MG63 (cell line): ENCODE measurements at regions not wholly inside any gene's neighbourhood (a gene's known extent, or its start where the extent isn't known, plus 50 kb on each side); places are given as distances from the start of the nearest gene placed in this dataset.

Experiments used
- DNase-seq: peaks from one replicate; pipeline ENCODE4 v3.0.0-alpha.2; 2020
- H3K27me3 ChIP-seq: fragments of 250-450 bp; sonication (Bioruptor Pico); 2 replicates; pipeline ENCODE4 v1.5.1; 2020; ENCODE audit warnings: mild to moderate bottlenecking, moderate library complexity
- H3K36me3 ChIP-seq: fragments of 250-450 bp; sonication (Bioruptor Pico); 2 replicates; pipeline ENCODE4 v1.5.1; 2020; ENCODE audit warnings: mild to moderate bottlenecking, moderate library complexity
- H3K4me3 ChIP-seq: fragments of 250-450 bp; sonication (Bioruptor Pico); 2 replicates; pipeline ENCODE4 v1.5.1; 2020; ENCODE audit warnings: mild to moderate bottlenecking, moderate library complexity
- H3K9me3 ChIP-seq: fragments of 250-450 bp; sonication (Bioruptor Pico); 2 replicates; pipeline ENCODE4 v1.5.1; 2020; ENCODE audit warnings: mild to moderate bottlenecking, moderate library complexity

DNA sequence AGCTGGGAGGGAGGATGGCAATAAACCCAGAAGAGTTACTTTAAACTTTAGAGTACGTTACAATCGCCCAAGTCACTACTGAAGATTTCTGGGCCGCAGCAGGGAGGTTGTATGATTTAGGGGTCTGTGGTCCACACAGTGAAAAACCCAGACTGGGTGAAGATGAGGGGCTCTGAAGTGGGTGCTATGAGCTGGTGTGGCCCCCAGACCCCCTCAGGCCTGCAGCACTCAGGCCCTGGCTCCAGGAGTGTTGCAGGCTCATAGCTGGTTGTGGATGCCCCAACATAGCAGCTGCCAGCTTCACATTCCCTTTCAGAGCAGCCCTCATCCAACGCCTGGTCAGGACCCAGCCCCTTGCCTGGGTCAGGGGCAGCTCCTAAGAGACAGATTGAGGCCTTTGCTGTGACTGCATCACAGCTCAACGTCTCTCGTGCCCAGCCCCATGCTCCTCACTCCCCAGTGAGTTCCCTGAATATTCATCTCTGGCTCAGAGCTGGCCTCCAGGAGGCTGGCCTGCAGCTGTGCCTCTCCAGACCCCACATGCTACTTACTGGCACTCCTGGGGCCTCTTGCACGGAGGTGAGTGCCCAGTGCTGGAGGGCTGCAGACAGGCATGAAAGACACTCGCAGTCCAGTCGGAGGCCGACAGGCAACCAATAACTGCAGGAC lies 94.5 kb upstream of the MYCN start:
- Histone ChIP-seq H3K9me3 (no peaks in the 10 kb centered on the region), H3K36me3 (no peaks in the 10 kb centered on the region), H3K4me3 (no peak overlapping the region), H3K27me3 (no peaks in the 10 kb centered on the region)
- no peak for DNase-seq

GRCh38 chr2:15846626-15847025 lies 93.7 kb upstream of the MYCN start:
- H3K4me3 ChIP-seq, result no peak overlapping the region
- no peaks in the 10 kb centered on the region for H3K27me3 ChIP-seq
- no peak for DNase-seq
- no peaks in the 10 kb centered on the region for H3K9me3 ChIP-seq
- no peaks in the 10 kb centered on the region for H3K36me3 ChIP-seq

DNA sequence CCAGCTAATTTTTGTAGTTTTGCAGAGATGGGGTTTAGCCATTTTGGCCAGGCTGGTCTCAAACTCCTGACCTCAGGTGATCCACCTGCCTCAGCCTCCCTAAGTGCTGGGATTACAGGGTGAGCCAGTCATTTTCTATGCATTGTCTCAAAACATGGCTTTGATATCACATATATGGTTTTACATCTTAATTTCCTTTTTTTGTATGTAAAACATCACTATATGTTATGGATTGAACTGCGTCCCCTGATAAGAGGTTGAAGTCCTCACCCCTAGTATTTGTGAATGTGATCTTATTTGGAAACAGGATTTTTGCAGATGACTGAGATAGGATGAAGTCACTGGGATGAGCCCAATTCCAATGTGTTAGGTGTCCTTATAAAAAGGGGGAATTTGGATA lies 89.8 kb upstream of the MYCN start:
- H3K27me3 ChIP-seq, result no peaks in the 10 kb centered on the region
- H3K36me3 ChIP-seq, result no peaks in the 10 kb centered on the region
- DNase-seq, result no peak
- H3K9me3 ChIP-seq, result no peaks in the 10 kb centered on the region
- no peak overlapping the region for H3K4me3 ChIP-seq

DNA sequence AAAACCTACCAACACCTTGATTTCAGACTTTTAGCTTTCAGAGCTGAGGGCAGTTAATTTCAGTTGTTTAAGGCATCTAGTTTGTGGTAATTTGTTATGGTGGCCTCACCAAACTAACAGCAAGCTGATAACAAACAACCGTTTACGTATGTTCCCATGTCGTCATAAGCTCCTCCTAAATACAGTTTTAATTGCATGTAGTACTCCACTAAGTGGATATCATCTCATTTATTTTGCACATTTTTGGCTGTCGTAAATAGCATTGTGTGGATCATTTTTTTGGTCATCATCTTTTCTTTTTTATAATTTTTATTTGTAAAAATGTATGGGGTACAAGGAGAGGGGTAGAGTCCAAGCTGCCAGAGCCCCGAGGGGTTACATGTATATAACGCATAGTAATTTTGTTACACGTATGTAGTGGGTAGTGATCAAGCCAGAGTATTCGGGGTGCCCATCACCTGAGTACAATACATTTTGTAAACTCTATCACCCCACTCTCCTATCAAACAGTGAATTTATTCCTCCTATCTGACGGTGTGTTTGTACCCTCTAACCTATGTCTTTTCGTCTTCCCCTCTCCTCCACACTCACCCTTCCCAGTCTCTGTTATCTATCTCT lies 89.2 kb upstream of the MYCN start:
- Histone ChIP-seq H3K4me3 (no peak overlapping the region), H3K27me3 (no peaks in the 10 kb centered on the region), H3K9me3 (no peaks in the 10 kb centered on the region), H3K36me3 (no peaks in the 10 kb centered on the region)
- no peak for DNase-seq

- no peaks in the 10 kb centered on the region for H3K36me3 ChIP-seq
- no peak for DNase-seq
- no peak overlapping the region for H3K4me3 ChIP-seq
- H3K9me3 ChIP-seq, result no peaks in the 10 kb centered on the region
- no peaks in the 10 kb centered on the region for H3K27me3 ChIP-seq
These were observed 87.5 kb upstream of the MYCN start for GRCh38 chr2:15852811-15853210.

DNA sequence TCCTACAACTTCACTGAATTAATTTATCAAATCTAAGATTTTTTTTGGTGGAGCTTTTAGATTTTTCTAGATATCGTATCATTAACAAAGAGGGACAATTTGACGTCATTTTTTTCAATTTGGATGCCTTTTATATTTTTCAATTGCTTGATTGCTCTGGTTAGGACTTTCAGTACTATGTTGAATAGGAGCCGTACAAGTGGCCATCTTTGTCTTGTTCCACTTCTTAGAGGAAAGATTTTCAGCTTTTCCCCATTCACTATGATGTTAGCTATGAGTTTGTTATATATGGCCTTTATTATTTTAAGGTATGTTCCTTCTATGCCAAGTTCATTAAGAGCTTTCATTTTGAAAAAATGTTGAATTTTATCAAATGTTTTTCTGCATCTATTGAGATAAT lies 86.4 kb upstream of the MYCN start:
- H3K9me3 ChIP-seq, result no peaks in the 10 kb centered on the region
- H3K27me3 ChIP-seq, result no peaks in the 10 kb centered on the region
- DNase-seq, result no peak
- H3K36me3 ChIP-seq, result no peaks in the 10 kb centered on the region
- no peak overlapping the region for H3K4me3 ChIP-seq

GRCh38 chr2:15855766-15856260 lies 84.5 kb upstream of the MYCN start:
- Histone ChIP-seq H3K36me3 (no peaks in the 10 kb centered on the region), H3K9me3 (no peaks in the 10 kb centered on the region), H3K27me3 (no peaks in the 10 kb centered on the region), H3K4me3 (no peak overlapping the region)
- DNase-seq, result no peak

- Histone ChIP-seq H3K9me3 (no peaks in the 10 kb centered on the region), H3K4me3 (no peak overlapping the region), H3K36me3 (no peaks in the 10 kb centered on the region), H3K27me3 (no peaks in the 10 kb centered on the region)
- no peak for DNase-seq
These were observed 84.0 kb upstream of the MYCN start for GRCh38 chr2:15856318-15856717.

DNA sequence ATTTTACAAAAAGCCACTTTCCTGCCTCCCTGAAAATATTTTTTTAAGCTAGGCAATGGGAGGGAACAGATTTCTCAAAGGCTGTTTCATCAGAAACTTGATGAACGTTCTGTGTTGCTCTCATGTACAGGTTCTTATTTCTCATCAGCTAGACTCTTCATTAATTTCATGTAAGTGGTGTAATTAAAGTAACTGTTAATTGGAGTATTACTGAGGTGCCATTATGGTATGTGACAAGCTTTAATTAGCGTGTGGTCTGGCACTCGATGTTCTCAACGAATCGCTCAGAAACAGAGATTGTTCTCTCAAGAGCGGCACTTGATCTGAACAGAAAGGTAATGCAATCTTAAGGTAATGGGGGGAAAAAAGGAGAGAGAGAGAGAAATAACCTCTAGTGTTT lies 81.9 kb upstream of the MYCN start:
- H3K27me3 ChIP-seq, result no peaks in the 10 kb centered on the region
- no peak for DNase-seq
- no peak overlapping the region for H3K4me3 ChIP-seq
- H3K36me3 ChIP-seq, result no peaks in the 10 kb centered on the region
- H3K9me3 ChIP-seq, result no peaks in the 10 kb centered on the region

GRCh38 chr2:15860051-15860663 lies 80.2 kb upstream of the MYCN start:
- Histone ChIP-seq H3K9me3 (no peaks in the 10 kb centered on the region), H3K4me3 (no peak overlapping the region), H3K36me3 (no peaks in the 10 kb centered on the region), H3K27me3 (no peaks in the 10 kb centered on the region)
- no peak for DNase-seq

DNA sequence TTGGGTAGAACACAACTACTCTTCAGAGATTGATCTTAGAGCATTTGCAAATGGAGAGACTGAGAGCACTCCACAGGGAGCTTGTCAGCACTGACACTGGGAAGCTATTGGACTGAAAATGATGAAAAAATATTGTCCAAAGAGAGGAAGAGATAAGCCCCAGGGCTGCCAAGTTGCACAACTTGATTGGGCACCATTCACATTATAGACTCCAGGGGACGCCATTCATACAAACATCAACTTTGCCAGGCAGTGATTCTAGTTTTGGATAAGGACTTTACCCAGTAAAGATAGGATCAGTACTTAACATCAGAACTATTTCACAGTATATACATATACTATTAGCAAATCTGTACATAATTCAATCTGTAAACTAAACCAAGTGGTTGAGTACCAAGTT lies 79.6 kb upstream of the MYCN start:
- no peaks in the 10 kb centered on the region for H3K27me3 ChIP-seq
- DNase-seq, result no peak
- H3K4me3 ChIP-seq, result no peak overlapping the region
- no peaks in the 10 kb centered on the region for H3K36me3 ChIP-seq
- no peaks in the 10 kb centered on the region for H3K9me3 ChIP-seq

DNA sequence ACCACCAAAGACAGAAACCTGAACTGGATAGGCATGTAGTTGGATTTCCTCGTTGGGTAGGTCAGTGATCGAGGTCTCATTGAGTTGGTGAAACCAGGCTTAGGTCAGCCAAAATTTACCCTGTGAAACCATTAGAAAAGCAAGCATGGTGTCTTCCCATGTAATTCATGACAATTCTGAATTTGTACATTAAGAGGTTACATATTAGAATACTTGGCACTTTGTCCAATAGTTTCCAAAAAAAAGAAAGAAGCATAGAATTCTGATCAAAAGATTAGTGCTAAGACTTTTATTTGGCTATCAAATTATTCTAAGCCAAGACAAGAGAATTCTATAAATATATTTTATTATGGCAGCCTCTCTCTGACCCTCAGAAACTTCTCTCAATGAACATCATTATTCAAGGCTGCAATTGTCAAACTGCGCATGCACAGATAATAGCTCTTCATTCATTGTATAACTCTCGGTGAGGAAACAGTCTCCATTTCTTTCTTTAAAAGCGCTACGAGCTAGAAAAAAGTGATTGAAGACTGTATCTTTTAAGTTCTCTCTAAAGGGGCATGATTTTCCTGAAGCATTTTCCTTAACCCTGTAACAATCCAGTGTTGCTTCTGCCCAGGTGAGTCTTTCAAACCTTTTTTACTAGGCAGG lies 79.1 kb upstream of the MYCN start:
- H3K4me3 ChIP-seq, result no peak overlapping the region
- no peaks in the 10 kb centered on the region for H3K27me3 ChIP-seq
- no peaks in the 10 kb centered on the region for H3K9me3 ChIP-seq
- no peak for DNase-seq
- H3K36me3 ChIP-seq, result no peaks in the 10 kb centered on the region

DNA sequence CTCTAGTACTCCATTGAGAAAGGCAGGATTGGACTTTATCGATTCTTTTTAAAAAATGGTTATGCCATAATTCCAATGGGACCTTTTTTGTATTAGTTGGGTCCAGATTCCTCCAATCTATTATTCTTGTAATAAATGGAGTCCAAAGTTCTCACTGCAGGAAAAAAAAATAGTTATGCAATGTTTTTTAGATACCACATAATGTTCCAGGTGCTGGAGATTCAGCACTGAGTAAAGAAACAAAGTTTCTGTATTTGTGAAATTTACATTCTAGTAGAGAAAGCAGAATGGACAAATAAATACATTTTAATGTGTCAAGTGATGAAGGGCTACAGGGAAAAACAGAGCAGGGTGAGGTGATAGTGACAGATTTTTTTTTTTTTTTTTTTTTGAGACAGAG lies 78.5 kb upstream of the MYCN start:
- no peak for DNase-seq
- H3K9me3 ChIP-seq, result no peaks in the 10 kb centered on the region
- H3K36me3 ChIP-seq, result no peaks in the 10 kb centered on the region

GRCh38 chr2:15863089-15863488 lies 77.3 kb upstream of the MYCN start:
- Histone ChIP-seq H3K27me3 (no peaks in the 10 kb centered on the region), H3K4me3 (no peak overlapping the region), H3K36me3 (no peaks in the 10 kb centered on the region), H3K9me3 (no peaks in the 10 kb centered on the region)
- no peak for DNase-seq

More for the DNA sequence above, 78.5 kb upstream of the MYCN start:
- Histone ChIP-seq H3K4me3 (no peak overlapping the region), H3K27me3 (no peaks in the 10 kb centered on the region)

DNA sequence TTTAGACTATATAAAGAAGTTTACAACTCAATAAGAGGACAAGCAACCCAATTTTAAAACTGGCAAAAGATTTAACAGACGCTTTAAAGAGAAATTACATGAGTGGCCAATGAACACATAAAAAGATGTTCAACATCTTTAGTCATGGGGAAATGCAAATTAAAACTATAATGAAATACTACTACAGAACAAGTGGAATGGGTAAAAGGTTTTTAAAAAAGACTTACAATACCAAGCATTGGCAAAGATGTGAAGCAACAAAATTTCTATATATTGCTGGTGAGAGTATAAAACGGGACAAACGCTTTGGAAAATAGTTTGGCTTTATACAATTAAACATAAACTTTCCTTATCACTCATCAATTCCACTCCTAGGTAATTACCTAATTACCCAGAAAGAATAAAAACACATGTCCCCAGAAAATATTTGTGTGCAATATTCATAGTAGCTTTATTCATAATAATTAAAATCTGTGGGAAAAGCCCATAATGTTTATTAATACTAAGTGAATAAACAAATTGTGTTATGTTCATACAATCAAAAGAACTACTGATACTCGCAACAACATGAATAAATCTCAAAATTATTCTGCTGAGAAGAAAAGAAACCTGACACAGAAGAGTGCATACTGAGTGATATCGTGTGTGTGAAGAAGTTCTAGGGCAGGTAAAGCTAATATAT lies 76.7 kb upstream of the MYCN start:
- Histone ChIP-seq H3K27me3 (no peaks in the 10 kb centered on the region), H3K36me3 (no peaks in the 10 kb centered on the region), H3K4me3 (no peak overlapping the region), H3K9me3 (no peaks in the 10 kb centered on the region)
- no peak for DNase-seq

GRCh38 chr2:15864176-15864769 lies 76.1 kb upstream of the MYCN start:
- no peak for DNase-seq
- Histone ChIP-seq H3K9me3 (no peaks in the 10 kb centered on the region), H3K4me3 (no peak overlapping the region), H3K27me3 (no peaks in the 10 kb centered on the region), H3K36me3 (no peaks in the 10 kb centered on the region)

- Histone ChIP-seq H3K36me3 (no peaks in the 10 kb centered on the region), H3K4me3 (no peak overlapping the region), H3K9me3 (no peaks in the 10 kb centered on the region), H3K27me3 (no peaks in the 10 kb centered on the region)
- no peak for DNase-seq
These were observed 74.4 kb upstream of the MYCN start for GRCh38 chr2:15865923-15866322.
